ENCODE measurements at regions not wholly inside any gene's neighbourhood (a gene's known extent, or its start where the extent isn't known, plus 50 kb on each side); places are given as distances from the start of the nearest gene placed in this dataset.

- DNase-seq (ENCODE audit: low read depth in 1 of 2, low spot score in 2 of 2): no peak
- Histone ChIP-seq H3K14ac (ENCODE audit: insufficient read length) (no peak overlapping the region), H4K91ac (replicated peaks; ENCODE audit: insufficient read length, low read length) (no peak overlapping the region), H2AK5ac (ENCODE audit: low read depth, low read length) (no peak overlapping the region), H3K79me2 (ENCODE audit: control insufficient read depth in 1 of 2, insufficient read depth in 2 of 2, low read length in 2 of 2) (no peaks in the 10 kb centered on the region), H4K5ac (ENCODE audit: insufficient read length, low read depth, low read length) (no peak overlapping the region), H2BK20ac (ENCODE audit: low read length) (no peak overlapping the region), H3K36me3 (ENCODE audit: control insufficient read depth in 2 of 4, insufficient read depth in 4 of 4, low read length in 3 of 4) (no peaks in the 10 kb centered on the region), H3K79me1 (ENCODE audit: low read depth, low read length) (no peaks in the 10 kb centered on the region), H3K9ac (replicated peaks in 1 of 4; ENCODE audit: extremely low read depth in 1 of 4, low read depth in 3 of 4, low read length in 3 of 4) (no peak overlapping the region), H3K4me3 (ENCODE audit: extremely low read depth in 1 of 4, insufficient read depth in 2 of 4, low read depth in 3 of 4, low read length in 4 of 4) (no peak overlapping the region), H2BK15ac (ENCODE audit: low read length) (no peak overlapping the region), H4K20me1 (replicated peaks in 1 of 2; ENCODE audit: control insufficient read depth in 1 of 2, insufficient read depth in 2 of 2, low read length in 2 of 2) (no peaks in the 10 kb centered on the region), H3K4me1 (replicated peaks in 1 of 4; ENCODE audit: control insufficient read depth in 3 of 4, insufficient read depth in 4 of 4, low read length in 3 of 4) (no peaks in the 10 kb centered on the region), H3K23me2 (ENCODE audit: low read depth, low read length) (no peaks in the 10 kb centered on the region), H2BK120ac (replicated peaks; ENCODE audit: low read depth, low read length) (no peak overlapping the region), H2BK5ac (ENCODE audit: low read depth, low read length) (no peak overlapping the region), H3K27ac (ENCODE audit: low read depth, low read length) (no peak overlapping the region), H3K9me3 (ENCODE audit: insufficient read depth in 2 of 2, low read depth in 1 of 2, low read length in 1 of 2) (no peaks in the 10 kb centered on the region), H3K27me3 (replicated peaks in 1 of 4; ENCODE audit: control insufficient read depth in 3 of 4, extremely low read depth in 1 of 4, insufficient read depth in 3 of 4, low read length in 3 of 4) (no peaks in the 10 kb centered on the region), H2BK12ac (ENCODE audit: low read depth, low read length) (no peak overlapping the region), H3K18ac (ENCODE audit: extremely low read depth, low read length) (no peak overlapping the region), H3K23ac (ENCODE audit: insufficient read length) (no peak overlapping the region), H3K4me2 (ENCODE audit: insufficient read depth in 1 of 2, low read depth in 2 of 2, low read length in 2 of 2) (no peak overlapping the region), H2AFZ (ENCODE audit: low read length) (no peak overlapping the region), H3K4ac (replicated peaks; ENCODE audit: insufficient read length, low read depth, low read length) (no peak overlapping the region), H3K56ac (replicated peaks; ENCODE audit: insufficient read length, low read depth, low read length) (no peak overlapping the region), H4K8ac (ENCODE audit: extremely low read depth, insufficient read depth, low read length) (no peak overlapping the region)
- ChIA-PET CTCF (ENCODE audit: partially characterized antibody) (no interaction called here), POLR2A (ENCODE audit: partially characterized antibody) (no interaction called here)
- 87% methylated on average over 4 of the region's 4 CpGs; no CpG with 5 or more reads in 1 of the 2 experiments for WGBS, 2 experiments (ENCODE audit: extremely low coverage in 1 of 2, insufficient coverage in 1 of 2, insufficient read length in 1 of 2, insufficient replicate concordance in 2 of 2, low coverage in 1 of 2, low lambda C conversion rate in 2 of 2, missing lambda C conversion rate in 1 of 2)
- TF ChIP-seq JUN (IDR thresholded peaks at IDR 0.05; ENCODE audit: low read depth, low read length): no peak
- TF ChIP-seq SP1 (IDR thresholded peaks at IDR 0.05; ENCODE audit: low read depth, low read length): no peak
- TF ChIP-seq USF2 (IDR thresholded peaks at IDR 0.05; ENCODE audit: low read length): no peak
- TF ChIP-seq BRCA1 (IDR thresholded peaks at IDR 0.05; ENCODE audit: low read depth, low read length): no peak
- no peak for TF ChIP-seq ATF3 (IDR thresholded peaks at IDR 0.05; ENCODE audit: insufficient read depth, low read depth, low read length)
- no peak for TF ChIP-seq POLR2A (IDR thresholded peaks at IDR 0.05; ENCODE audit: control extremely low read depth in 1 of 2, low read depth in 2 of 2, low read length in 2 of 2)
- TF ChIP-seq TAF1 (IDR thresholded peaks at IDR 0.05; ENCODE audit: low read depth, low read length): no peak
- no peak for FAIRE-seq
Observed at GRCh38 chr18:60506682-60507081, 134.1 kb upstream of the MC4R start.

All from H1 (cell line).